Gastroesophageal sphincter (tissue), 2 donors: ENCODE measurements at regions not wholly inside any gene's neighbourhood (a gene's known extent, or its start where the extent isn't known, plus 50 kb on each side); places are given as distances from the start of the nearest gene placed in this dataset.

Source experiments
- POLR2A ChIP-seq, 2 donors: fragments of 450-650 bp; IDR thresholded peaks; one replicate each; pipeline ENCODE4 v1.6.1; 2017; ENCODE audit warnings: antibody characterized with exemption in 2 of 2, mild to moderate bottlenecking in 2 of 2, moderate library complexity in 1 of 2
- POLR2AphosphoS5 ChIP-seq: sonication (generic); formaldehyde crosslinking; IDR thresholded peaks from one replicate; pipeline ENCODE4 v1.6.1; 2017; ENCODE audit warnings: antibody characterized with exemption

- TF ChIP-seq POLR2A (IDR thresholded peaks at IDR 0.05) (no peak), POLR2AphosphoS5 (no peak)
Measured at GRCh38 chr1:81452693-81453366, 347.9 kb upstream of the ADGRL2 start.
